HG03520 (cell line): ENCODE measurements at regions not wholly inside any gene's neighbourhood (a gene's known extent, or its start where the extent isn't known, plus 50 kb on each side); places are given as distances from the start of the nearest gene placed in this dataset.
A peak's percentile ranks its signal among the peaks of the same experiment; 100 is the strongest.
"Not testable (repeated sequence)": the region's sequence is repeated elsewhere in the genome, so short reads cannot be mapped to it uniquely, and the experiment has no call there.

Source experiments
- ATAC-seq: cut with Tn5 transposase; IDR thresholded peaks from one replicate; pipeline ENCODE4 v1.9.1; 2021; ENCODE audit warnings: mild to moderate bottlenecking, moderate library complexity; ENCODE audit not compliant: unreplicated experiment

DNA sequence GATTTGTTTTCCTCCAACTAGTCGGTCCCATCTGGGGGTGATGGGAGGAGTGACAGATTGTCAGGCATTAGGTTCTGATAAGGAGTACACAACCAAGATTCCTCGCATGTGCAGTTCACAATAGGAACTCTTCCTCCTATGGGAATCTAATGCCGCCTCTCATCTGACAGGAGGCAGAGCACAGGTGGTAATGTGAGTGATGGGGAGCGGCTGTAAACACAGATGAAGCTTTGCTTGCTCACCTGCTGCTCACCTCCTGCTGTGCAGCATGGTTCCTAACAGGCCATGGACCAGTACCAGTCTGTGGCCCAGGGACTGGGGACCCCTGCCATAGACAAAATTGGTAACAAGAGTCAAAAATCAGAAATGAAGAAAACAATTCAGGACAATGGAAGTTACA is 173.3 kb upstream of the HMHB1 start:
- ATAC-seq, result no peak

DNA sequence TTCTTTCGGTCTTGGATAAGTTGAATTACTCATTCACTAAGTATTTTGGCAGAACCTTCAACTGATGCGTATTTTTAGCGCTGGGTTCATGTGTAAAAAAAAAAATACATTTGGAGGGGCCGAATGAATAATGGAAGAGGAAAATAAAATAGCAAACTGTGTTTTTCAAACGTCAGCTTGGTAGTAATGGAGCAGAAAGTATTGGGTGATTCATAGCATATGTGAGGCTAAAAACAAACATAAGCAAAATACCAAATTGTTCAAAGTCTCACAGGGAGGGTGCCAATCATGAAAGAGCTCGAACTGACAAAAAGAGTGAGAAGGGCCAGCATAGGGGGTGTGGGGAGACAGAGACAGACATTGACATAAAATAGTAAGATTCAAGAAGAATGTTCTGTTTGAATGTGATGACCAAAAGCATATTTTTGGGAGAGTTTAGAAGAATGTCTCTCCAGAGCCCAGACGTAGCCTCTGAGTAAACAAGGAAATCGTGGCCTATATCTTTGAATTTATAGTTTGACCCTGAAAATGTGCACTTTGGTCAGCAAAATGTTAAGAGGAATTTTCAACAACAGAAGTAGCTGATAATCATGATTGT is 174.9 kb upstream of the HMHB1 start:
- ATAC-seq, result no peak

GRCh38 chr5:143635888-143636287 is 176.1 kb upstream of the HMHB1 start:
- no peak for ATAC-seq

- no peak for ATAC-seq
These were observed 176.7 kb upstream of the HMHB1 start for GRCh38 chr5:143635146-143635752.

- ATAC-seq, result no peak
These were observed 177.3 kb upstream of the HMHB1 start for GRCh38 chr5:143634689-143635088.

GRCh38 chr5:143629871-143630659 is 181.9 kb upstream of the HMHB1 start:
- no peak for ATAC-seq

- ATAC-seq, result not testable (repeated sequence)
These were observed 186.9 kb upstream of the HMHB1 start for GRCh38 chr5:143625048-143625447.

DNA sequence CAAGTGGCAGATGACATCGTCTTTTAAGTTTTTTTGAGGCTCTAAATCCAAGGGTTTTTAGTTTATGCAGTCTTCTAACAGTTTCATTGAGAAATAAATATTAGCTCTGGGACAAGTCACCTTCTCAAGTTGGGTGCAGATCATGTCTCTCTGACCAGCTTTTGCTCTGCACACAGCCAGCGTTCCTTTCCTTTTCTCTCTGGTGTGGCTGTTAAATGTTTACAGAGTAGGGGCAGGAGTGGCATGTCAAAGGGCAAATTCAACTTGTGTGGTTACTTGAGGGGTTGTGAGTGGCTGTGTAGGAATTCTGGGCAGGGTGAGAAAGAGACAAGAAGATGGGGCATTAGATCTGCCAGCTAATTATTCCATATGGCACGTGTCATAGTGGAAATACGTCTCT is 187.5 kb upstream of the HMHB1 start:
- no peak for ATAC-seq

DNA sequence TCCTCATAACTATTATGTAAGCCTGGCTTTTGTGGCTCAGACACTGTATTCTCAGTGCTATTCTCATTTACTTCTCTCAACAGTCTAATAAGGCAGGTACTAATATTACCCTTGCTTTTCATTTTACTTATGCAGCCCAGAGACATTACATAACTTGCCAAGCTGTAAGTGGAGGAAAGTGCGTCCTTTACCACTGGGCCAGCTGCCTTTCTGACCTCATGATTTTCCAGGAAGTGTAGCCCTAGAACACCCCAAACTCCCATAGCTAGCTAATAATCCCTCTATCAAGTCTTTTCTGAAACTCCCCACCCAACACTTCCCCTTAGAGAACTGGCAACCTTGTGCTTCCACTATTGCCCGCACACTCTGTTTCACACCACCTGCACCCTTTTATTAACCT is 192.9 kb upstream of the HMHB1 start:
- ATAC-seq, result no peak

- ATAC-seq, result no peak
These were observed 193.8 kb upstream of the HMHB1 start for GRCh38 chr5:143618141-143618540.

DNA sequence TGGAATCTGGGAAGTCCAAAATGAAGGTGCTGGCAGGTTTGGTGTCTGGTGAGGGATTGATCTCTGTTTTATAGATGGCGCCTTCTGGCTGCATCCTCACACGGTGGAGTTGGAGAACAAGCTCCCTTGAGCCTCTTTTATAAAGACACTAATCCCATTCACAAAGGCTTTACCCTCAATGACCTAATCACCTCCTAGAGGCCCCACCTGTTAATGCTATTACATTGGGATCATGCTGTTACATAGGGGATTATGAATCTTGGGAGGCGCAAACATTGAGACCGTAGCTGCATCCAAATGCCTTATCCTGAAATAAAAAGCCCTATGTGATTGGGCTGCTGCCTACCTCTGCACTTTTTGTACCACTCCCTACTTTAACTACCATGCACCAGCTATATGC is 197.1 kb upstream of the HMHB1 start:
- no peak for ATAC-seq

DNA sequence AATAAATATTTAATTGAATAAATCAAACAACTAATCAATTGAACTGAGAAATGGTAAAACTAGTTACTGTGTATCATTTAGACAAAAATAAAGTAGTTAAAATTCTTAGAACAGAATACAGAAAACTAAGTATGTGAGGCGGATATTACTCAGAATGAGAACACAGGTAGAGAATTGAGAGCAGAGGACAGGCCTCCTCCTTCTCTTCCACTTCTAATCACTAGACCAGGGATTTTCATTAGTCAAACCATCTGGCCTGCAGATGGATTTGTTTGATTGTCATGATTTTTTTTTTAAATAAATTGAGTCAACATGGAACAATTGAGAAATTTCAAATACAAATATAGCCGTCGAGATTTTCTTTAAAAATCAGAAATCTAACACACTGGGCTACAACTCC is 198.6 kb upstream of the HMHB1 start:
- no peak for ATAC-seq

GRCh38 chr5:143610946-143611345 is 201.0 kb upstream of the HMHB1 start:
- no peak for ATAC-seq

- peak; percentile 95 for ATAC-seq
These were observed 202.7 kb upstream of the NR3C1 start for GRCh38 chr5:143606043-143606752.

- no peak for ATAC-seq
These were observed 202.0 kb upstream of the NR3C1 start for GRCh38 chr5:143605403-143606005.

GRCh38 chr5:143601917-143602333 is 198.4 kb upstream of the NR3C1 start:
- ATAC-seq, result no peak

DNA sequence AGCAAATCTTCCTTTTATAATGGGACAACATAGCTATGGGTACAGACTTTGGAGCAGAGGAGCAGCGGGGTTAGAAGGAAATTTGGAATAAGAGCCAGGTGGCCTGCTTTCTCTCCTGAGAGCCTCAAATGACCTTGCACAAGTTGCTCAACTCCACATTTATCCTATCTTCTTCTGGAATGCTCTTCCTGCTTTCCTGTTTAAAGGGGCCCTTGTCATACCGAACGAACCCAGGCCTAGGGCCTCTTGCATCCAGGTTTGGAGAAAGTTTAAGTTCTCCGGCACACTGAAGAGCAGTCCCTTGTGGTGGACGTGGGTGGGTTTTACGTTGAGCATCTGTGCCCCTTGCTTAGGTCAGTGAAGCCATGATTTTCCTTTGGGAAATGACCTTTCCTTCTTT is 197.9 kb upstream of the NR3C1 start:
- no peak for ATAC-seq

DNA sequence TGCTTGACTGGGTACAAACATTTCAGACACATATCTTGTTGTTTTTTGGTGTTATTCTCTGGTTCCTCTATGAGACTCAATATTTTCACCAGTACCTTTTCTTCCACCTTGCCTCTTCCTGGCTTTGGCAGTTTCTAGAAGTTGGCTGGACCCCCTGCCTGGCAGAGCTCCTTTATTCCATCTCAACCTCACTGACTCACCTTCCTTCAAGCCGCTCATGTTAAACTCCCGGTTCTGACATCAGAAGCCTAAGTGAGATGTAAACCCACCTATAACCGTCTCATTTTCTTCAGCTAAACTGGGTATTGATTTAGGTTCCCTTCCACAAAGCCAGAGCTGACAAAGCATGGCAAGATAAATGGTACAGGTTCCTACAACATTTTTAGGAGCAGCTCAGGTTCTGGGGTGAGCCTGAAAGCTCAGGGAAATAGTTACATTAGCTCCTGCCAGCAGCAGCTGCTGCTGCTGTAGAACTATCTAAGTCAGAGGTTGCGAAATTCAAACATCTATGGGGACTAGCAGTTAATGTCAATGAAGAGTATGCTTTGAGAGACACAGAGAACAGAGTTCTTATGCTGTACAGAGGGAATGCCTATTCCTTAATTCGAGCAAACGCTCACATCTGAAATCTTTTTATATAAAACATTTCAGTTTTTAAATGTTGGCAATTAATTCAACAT is 197.1 kb upstream of the NR3C1 start:
- no peak for ATAC-seq

- no peak for ATAC-seq
These were observed 196.0 kb upstream of the NR3C1 start for GRCh38 chr5:143599474-143599873.

GRCh38 chr5:143596824-143597223 is 193.3 kb upstream of the NR3C1 start:
- ATAC-seq, result no peak
